HG02623 (cell line): ENCODE measurements at regions not wholly inside any gene's neighbourhood (a gene's known extent, or its start where the extent isn't known, plus 50 kb on each side); places are given as distances from the start of the nearest gene placed in this dataset.
"Not testable (repeated sequence)": the region's sequence is repeated elsewhere in the genome, so short reads cannot be mapped to it uniquely, and the experiment has no call there.

Source experiments
- ATAC-seq: cut with Tn5 transposase; IDR thresholded peaks from one replicate; pipeline ENCODE4 v1.9.1; 2021; ENCODE audit warnings: moderate library complexity; ENCODE audit not compliant: unreplicated experiment

DNA sequence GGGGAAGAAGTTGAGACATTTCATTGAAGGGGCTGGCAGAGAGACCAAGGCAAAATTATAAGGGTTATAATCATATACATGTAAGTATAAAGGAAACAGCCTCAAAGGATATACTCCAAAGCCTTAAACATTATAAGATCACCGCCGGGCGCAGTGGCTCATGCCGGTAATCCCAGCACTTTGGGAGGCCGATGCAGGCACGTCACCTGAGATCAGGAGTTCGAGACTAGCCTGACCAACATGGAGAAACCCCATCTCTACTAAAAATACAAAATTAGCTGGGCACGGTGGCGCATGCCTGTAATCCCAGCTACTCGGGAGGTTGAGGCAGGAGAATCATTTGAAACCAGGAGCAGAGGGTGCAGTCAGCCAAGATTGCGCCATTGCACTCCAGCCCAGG lies 1227.0 kb upstream of the NRXN1 start:
- not testable (repeated sequence) for ATAC-seq

DNA sequence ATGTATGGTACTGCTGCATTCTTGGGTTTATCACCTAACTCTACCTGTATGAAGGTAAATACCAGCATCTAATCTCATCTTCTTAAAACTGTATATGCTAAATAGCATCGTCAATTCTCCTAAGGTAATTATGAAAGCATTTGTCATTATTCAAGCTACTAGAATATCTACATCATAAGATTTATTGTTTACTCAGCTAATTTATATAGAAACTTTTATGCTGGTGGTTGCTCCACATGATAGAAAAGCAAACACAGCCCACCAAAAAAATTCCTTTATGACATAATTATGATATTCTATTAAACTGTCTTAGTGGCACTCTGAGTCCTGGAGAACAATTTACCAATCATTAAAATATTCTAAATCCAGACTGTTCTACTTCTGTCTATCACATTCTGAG lies 1226.1 kb upstream of the NRXN1 start:
- ATAC-seq, result no peak

DNA sequence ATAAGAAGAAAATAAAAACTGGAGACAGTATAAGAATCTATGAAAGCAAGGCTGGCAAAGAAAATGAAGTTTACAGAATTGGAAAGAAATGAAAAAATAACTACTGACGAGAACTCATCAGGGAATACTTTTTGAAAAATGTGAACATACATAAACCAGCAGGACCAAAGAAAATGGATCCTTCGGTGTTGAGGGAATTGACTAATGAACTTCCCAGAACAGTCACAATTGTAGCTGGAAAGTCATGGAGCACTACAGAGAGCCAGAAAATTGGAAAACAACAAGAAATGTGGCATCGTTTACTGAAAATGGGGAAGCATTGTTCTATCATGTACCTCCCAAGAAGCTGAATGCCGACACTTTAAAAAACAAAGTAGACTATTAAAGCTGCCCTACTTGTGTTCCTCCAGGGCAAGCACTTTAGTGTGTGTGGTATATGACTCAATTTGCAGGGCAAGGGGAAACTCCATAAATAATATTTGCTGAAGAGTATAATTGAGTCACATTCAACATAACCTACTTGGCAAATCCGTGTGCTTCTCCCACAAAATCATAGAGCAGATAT lies 1221.6 kb upstream of the NRXN1 start:
- no peak for ATAC-seq

DNA sequence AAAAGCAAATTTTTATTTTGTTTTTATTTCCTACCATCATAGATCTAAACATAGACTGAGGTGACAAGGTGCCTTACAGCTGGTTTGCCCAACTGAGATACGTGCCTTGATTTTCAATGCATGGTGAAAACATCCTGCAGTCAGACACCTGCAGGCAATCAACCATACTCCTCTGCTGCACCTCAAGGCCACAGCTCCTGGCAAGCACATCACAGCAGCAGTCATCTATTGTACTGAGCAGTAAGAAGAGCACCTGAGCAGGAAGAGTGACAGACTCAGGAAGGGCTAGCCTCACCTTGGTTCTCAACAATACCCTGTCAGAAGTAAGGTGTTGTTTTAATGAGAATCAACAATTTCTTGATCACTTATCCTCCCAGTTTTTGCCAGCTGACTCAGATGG lies 1206.8 kb upstream of the NRXN1 start:
- ATAC-seq, result no peak

DNA sequence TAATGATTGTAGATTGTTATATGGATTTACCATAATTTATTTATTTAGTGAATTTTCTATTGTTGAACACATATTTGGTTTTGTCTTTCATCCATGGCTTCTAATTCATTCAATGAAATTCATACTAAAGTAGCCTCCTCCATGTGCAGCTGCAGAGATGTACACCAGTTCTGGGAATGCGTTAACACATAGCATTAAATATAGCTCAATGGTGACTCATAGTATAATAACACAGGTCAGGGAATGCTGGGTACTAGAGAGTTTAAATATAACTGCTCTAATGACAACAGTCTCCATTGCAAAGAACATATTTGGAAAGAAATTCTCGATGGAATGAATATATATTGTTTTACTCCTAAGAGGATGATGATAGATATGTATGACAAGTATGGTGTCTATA lies 1190.2 kb upstream of the NRXN1 start:
- no peak for ATAC-seq

DNA sequence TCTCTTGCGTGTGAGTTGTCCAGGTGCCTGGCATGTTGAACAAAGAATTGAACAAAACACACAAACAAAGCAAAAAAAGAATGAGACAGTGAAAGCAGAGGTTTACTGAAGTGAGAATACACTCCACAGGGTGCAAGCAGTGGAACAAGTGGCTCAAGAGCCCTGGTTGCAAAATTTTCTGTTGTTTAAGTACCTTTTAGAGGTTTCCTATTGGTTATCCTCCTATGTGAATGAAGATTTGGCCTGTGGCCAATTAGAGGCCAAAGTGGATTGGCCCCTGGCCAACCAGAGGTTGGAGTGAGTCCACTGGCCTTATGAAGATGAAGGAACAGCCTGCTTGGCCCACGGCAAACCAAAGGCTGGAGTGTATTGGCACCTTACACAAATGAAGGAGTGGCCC lies 1188.5 kb upstream of the NRXN1 start:
- ATAC-seq, result no peak

DNA sequence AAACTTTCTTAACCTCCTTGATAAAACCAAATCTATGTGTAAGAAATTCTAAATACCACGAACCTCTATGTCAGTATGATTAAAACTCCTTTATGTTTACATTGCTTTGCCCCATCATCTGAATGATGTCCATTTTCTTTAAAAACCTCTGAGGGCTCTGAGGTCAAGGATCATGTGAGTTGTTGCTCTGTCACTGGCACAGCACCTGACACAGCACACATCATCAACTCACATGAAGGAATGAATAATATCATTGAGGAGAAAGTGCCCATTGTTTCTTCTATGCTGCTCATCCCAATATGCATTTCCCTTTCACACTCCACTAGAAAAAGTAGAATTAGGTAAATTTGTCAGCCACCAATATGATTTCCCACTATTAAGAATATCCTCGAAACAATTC lies 1178.7 kb upstream of the NRXN1 start:
- ATAC-seq, result no peak

DNA sequence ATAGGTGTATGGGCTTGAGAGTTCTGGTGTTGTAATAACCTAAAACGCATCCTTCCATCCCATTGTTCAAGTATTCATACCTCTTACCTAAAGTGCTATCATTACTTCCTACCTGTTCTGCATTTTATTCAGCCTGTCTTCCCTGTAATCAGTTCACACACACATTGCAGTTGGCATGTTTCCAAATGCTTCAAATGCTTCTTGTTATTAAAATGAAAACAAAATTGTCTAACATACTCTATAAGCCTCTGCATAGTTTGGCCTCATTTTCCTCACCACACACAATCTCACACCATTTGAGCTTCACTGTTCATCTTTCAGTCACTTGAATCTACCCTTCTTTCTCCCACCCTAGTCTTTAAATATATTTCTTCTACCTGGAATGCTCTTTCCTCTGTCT lies 1178.2 kb upstream of the NRXN1 start:
- no peak for ATAC-seq

DNA sequence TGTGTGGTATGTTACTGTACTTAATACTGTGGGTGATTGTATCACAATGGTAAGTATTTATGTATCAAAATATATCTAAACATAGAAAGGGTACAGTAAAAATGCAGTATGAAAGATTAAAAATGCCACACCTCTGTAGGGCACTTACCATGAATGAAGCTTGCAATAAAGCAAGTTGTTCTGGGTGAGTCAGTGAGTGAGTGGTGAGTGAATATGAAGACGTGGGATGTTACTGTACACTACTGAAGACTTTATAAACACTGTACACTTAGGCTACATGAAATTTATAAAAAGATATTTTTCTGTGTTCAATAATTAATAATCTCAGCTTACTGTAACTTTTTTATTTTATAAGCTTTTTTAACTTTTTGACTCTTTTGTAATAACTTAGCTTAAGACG lies 1162.4 kb upstream of the NRXN1 start:
- no peak for ATAC-seq

DNA sequence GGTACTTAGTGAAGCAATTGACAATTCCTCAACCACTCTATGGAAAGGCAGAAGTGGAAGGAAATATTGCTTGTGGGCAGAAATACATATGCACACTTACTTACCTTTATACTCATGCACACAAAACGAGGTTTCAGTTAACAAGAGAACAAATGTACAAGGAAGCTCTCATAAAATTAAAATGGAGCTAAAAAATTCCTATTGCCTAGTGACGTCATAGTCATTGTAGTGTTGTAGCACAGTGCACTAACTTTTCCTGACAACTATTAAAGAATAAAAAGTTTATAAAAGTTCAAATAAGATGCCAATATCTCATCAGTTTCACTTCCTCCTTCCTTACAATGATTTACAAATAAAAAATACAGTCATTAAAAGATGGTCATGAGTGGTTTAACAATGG lies 1161.9 kb upstream of the NRXN1 start:
- no peak for ATAC-seq

DNA sequence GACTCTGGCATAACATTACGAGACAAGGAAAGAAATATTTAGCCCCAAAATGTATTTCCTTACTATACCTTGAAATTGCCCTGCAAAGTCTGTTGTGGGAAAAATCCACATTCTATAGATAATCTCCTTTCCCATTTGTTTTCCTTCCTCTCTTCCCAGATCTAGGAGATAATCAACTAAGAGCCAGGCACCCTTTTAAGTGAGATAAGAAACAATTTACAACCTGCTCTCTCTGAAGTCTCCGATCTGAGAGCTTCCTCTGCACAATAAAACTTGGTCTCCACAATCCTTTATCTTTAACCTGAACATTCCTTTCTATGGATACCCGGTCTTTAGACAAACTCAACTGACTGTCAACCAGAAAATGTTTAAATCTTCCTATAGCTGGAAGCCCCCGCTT lies 1160.7 kb upstream of the NRXN1 start:
- no peak for ATAC-seq

DNA sequence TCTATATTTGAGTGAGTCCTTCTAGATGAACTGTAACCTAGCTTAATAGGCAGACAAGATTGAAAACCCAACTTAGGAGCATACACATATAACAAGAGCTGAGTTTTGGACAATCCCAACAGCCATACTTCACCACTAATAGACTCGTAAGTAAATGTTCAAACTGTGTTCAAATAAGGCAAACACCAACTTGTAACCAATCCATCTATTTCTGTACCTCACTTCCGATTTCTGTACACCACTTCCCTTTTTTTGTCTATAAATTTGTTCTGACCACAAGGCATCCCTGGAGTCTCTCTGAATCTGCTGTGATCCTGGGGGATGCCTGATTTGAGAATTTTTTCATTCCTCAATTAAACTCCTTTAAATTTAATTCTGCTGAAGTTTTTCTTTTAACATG lies 1149.1 kb upstream of the NRXN1 start:
- ATAC-seq, result no peak

DNA sequence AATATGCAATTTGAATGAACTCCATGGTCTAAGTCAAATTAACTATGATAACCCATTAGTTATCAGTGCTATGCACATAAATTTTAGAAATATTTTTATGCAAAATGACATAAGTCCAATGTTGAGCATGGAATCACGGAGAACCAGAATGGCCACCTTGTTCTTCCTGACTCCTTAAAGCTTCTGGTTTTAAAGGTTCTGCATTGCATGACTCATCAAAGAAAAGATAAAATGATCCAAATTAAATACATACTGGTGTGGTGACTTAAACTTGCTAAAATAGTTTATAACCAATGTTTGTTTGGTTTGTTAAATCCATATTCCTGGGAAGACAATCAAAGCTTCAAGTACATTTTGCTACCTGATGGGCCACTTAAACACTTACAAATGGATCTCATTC lies 1146.9 kb upstream of the NRXN1 start:
- no peak for ATAC-seq

DNA sequence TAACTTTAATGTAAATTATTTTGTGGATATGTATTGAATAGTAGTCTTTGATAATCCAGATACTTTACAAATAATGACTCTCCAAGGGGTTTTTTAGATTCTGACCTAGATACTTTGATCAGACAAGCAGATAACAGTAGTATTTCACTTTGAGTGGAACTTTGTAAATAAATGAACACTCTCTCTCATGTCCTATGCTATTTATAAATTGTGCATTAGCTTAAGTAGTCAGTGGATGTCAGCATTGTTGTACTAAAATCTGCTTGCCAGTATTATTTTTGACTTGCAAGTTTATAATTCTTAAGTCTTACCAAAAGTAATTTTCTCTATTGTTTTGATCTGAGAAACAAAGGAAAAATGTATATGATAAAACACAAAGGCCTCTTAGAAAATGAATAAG lies 1113.1 kb upstream of the NRXN1 start:
- ATAC-seq, result no peak

DNA sequence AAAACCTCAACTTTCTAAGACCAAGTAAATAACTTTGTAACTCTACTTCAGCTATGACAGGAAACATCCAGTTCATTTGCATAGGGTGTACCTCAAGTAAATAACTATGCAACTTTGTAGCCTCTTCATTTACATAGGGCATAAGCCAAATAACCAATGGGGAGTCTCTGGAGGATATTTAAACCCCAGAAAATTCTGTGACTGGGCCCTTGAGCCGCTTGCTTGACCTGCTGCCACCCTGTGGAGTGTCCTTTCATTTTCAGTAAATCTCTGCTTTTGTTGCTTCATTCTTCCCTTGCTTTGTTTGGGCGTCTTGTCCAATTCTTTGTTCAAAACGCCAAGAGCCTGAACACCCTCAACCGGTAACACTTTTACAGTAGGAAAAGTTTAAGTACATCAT lies 1112.7 kb upstream of the NRXN1 start:
- ATAC-seq, result no peak

DNA sequence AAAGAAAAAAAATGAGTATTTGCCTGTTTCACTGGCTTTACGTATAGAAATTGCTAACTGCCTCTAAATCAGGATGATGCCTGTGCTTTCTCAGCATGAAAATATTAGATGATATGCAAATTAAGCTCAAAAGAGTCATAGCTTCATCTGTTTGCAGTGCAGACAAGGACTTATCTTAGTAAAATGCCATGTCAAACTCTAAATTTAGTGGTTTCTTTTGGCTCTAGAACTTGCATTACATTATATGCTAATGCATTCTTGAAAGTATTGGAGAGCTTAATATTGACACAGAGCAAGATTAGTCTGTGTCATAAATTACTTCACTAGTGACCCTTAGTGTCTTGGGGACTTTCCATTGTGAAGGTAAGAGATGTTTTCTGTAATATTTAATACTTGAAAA lies 1109.1 kb upstream of the NRXN1 start:
- no peak for ATAC-seq

DNA sequence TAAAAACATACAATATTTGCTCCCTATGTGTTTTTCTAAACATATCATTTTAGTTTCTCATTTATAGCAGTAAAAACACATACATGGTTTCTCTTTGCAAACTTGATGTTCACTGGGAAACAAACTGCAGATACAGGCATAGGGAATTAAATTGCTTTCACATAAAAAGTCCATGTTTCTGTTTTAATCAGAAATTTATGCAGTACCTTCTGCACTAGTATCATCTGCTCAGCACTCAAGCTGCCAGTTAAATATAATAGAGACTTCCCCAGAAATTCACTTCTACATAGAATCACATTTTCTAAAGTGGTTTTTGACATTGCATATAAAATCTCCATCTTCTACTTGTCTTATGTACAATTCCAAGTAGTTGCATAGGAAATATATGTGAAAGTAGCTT lies 1107.3 kb upstream of the NRXN1 start:
- ATAC-seq, result no peak

DNA sequence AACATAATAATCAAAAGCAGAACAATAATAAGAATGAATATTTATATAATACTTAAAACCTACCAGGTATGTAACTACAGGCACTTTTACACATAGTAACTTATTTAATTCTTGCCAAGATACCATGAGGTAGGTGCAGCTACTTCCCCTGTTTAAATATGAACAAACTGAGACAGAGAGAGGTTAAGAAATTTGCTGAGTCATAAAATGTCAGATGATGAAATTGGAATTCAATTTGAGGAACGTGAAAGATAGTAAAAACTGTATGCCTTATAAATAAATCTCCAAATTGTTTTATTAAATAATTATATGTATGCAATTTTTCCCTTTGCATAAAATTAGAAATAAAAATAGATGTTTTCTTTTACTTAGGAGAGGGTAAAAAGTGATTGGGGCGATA lies 1103.3 kb upstream of the NRXN1 start:
- no peak for ATAC-seq

DNA sequence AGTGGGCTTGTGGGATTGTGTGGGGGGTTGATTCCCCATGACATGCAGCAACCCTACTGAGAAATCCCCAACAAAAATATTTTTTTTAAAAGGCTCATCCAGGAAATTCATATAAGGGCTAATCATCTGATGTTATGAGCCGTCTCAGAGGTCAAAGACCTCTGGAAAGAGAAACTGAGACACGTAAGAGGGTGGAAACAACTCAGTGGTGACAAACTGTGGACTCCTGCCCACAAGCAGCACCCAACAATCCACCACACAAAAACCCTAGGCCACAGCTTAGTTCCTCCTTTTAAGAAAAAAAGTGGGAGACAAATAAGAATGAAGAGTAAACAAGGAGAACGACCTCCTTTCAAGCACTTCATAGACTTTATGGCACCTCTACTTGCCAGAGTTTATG lies 1096.1 kb upstream of the NRXN1 start:
- no peak for ATAC-seq

DNA sequence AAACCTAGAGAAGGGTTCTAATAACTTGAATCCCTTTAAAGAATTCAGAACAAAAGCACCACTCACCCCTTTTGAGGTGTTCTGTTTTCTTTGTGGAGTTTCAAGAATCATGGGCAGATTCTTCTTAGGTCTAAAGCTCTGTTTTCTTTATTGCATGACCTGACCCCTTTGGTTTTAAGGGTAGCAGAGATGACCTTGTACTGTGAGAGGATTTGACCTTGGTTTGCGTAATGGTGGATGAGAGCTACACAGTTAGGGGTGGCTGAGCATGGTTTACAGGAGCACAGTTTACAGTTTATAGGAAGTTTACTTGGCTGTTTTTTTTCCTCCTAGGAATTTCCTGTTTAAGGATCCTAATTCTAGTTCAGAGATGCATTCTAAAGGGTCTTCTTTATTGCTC lies 1095.6 kb upstream of the NRXN1 start:
- no peak for ATAC-seq

DNA sequence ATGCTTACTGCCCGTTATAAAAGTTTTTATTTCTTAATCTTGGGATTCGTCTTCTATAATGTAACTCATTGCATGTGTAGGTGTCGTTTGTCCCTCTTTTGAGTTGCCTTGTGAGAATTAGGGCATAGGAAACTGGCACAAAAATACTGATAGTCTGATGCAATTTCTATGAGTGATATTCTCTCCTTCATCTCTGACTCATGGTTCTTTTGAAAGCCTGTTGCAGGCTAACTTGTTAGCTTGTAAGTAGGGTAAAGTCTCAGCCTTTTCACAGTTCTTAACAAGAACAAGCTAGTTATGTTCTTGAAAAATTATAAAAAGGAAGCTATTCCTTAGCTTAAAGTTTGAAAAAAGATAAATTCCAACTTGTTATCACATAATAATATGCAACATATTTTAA lies 1085.4 kb upstream of the NRXN1 start:
- no peak for ATAC-seq

DNA sequence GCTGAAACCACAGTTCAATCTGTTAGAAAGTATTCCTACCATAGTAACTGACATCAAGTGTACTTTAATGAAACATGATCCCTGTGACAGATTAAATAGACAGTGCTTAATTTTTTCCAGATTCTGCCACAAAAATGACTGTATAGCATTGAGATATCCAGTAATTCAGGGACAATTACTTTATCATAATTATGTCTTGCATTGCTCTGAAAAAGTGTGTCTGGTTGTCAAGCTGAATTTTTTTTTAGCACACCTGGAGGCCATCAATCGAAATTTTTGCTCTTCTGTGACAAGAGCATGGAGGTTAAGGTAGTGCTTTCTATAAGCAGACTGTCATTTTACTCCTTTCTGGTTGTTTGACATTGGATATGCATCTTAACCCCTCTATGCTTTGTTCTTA lies 1083.8 kb upstream of the NRXN1 start:
- no peak for ATAC-seq

DNA sequence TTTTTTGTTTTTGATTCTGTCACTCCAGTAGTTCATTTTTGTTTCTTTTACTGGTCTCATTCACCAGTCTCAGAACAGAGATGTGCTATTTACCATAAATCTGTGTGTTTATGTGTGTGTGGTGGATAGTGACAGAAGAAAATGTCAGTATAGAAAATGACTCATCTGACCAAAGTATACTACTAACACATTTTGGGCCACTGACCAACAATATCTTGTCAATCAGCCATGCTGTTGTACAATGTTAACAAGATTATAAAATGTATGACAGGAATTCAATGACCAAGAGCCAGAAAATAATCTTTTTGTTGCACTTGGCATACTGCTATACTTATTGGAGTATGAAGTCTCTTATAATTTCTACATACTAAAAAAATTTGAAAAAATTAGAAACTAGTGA lies 1081.4 kb upstream of the NRXN1 start:
- no peak for ATAC-seq

DNA sequence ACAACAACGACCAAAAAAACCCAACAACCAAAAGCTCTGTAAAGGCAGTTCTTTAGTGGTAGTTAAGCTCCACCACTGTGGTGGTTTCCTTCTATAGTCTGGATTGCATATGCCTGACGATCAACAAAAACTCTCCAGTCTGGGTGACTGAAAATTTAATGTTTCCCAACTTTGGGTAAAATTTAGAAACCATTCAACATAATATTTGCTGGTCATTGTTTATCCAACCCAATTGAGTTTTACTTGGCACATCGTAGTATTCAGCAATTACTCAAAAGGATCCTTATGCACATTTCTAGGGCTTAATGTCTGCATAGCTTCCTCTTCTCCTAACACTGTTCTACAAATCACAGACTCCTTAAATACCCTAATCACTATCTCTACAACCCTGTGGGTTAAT lies 1080.2 kb upstream of the NRXN1 start:
- ATAC-seq, result no peak
